IMR-90 (cell line): ENCODE measurements at regions not wholly inside any gene's neighbourhood (a gene's known extent, or its start where the extent isn't known, plus 50 kb on each side); places are given as distances from the start of the nearest gene placed in this dataset.

Experiments used
- ATAC-seq: fragments of 200-7000 bp; cut with Tn5 transposase; 2 replicates; pipeline ENCODE4 v1.9.1; 2020; ENCODE audit warnings: low read depth, mild to moderate bottlenecking, moderate library complexity
- BruUV-seq: library from RNA; stranded (reverse); fragments of 400-500 nt; replicated peaks from 2 replicates; lab custom pipeline; 2021; lab: Mats Ljungman, UMichigan
- CTCF ChIA-PET: fragments of 300-600 bp; formaldehyde crosslinking; extraction: SDS; loops from one replicate; lab custom pipeline; 2021; ENCODE audit warnings: antibody characterized with exemption; lab: Yijun Ruan, JAX
- POLR2A ChIA-PET: fragments of 300-600 bp; sonication (Branson Sonifier 250); formaldehyde crosslinking; loops from one replicate; lab custom pipeline; 2022; ENCODE audit warnings: antibody characterized with exemption; ENCODE audit not compliant: unreplicated experiment; lab: Charles Lee
- DNase-seq: peaks from one replicate; pipeline ENCODE4 v3.0.0; 2013
- H2AFZ ChIP-seq: replicated peaks from 2 replicates; pipeline ENCODE3; 2013; ENCODE audit warnings: low read length, mild to moderate bottlenecking; ENCODE audit not compliant: poor library complexity
- H2AK5ac ChIP-seq: 2 replicates; pipeline ENCODE4 v1.6.1; 2013; ENCODE audit warnings: low read depth, low read length, inconsistent platforms
- H2AK9ac ChIP-seq: replicated peaks from 2 replicates; pipeline ENCODE3; 2013; ENCODE audit warnings: mild to moderate bottlenecking, low read depth, low read length, moderate library complexity; ENCODE audit not compliant: poor library complexity
- H2BK120ac ChIP-seq: 2 replicates; pipeline ENCODE4 v1.6.1; 2013; ENCODE audit warnings: low read depth, low read length, inconsistent platforms
- H2BK15ac ChIP-seq: 3 replicates; pipeline ENCODE4 v1.6.1; 2013; ENCODE audit warnings: low read depth, low read length, inconsistent platforms
- H2BK20ac ChIP-seq: 2 replicates; pipeline ENCODE4 v1.6.1; 2013; ENCODE audit warnings: low read depth, mild to moderate bottlenecking, inconsistent platforms, low read length, moderate library complexity
- H2BK5ac ChIP-seq: 2 replicates; pipeline ENCODE4 v1.6.1; 2013; ENCODE audit warnings: mild to moderate bottlenecking, low read depth, low read length, inconsistent platforms; ENCODE audit not compliant: poor library complexity, severe bottlenecking
- H3K14ac ChIP-seq: replicated peaks from 2 replicates; pipeline ENCODE4 v1.6.1; 2013; ENCODE audit warnings: low read depth, low read length, inconsistent platforms
- H3K18ac ChIP-seq: 2 replicates; pipeline ENCODE4 v1.6.1; 2013; ENCODE audit warnings: low read depth, low read length, control low read depth
- H3K23ac ChIP-seq: 2 replicates; pipeline ENCODE4 v1.6.1; 2013; ENCODE audit warnings: low read depth, low read length, inconsistent platforms
- H3K27ac ChIP-seq: 2 replicates; pipeline ENCODE4 v1.5.1; 2013; ENCODE audit warnings: mild to moderate bottlenecking, control low read depth, low read length; ENCODE audit not compliant: insufficient read depth
- H3K27me3 ChIP-seq: 2 replicates; pipeline ENCODE4 v1.6.1; 2013; ENCODE audit warnings: low read length; ENCODE audit not compliant: control insufficient read depth, insufficient read depth
- H3K36me3 ChIP-seq: 2 replicates; pipeline ENCODE4 v1.6.1; 2013; ENCODE audit warnings: low read length, mixed read lengths; ENCODE audit not compliant: control insufficient read depth, insufficient read depth
- H3K4ac ChIP-seq: 2 replicates; pipeline ENCODE4 v1.6.1; 2013; ENCODE audit warnings: low read depth, low read length, inconsistent platforms
- H3K4me1 ChIP-seq: 2 replicates; pipeline ENCODE4 v1.6.1; 2013; ENCODE audit warnings: low read length, mixed read lengths; ENCODE audit not compliant: control insufficient read depth, insufficient read depth
- H3K4me2 ChIP-seq: 2 replicates; pipeline ENCODE4 v1.6.1; 2013; ENCODE audit warnings: low read depth, mild to moderate bottlenecking, control low read depth, low read length, moderate library complexity
- H3K4me3 ChIP-seq: 2 replicates; pipeline ENCODE4 v1.5.1; 2013; ENCODE audit warnings: low read depth, mild to moderate bottlenecking, control low read depth, low read length, moderate library complexity; ENCODE audit not compliant: insufficient read depth
- H3K56ac ChIP-seq: 2 replicates; pipeline ENCODE4 v1.6.1; 2013; ENCODE audit warnings: low read length, inconsistent platforms; ENCODE audit not compliant: insufficient read depth; ENCODE audit errors: extremely low read depth
- H3K79me1 ChIP-seq, 2 experiments: 2 replicates each; pipeline ENCODE4 v1.6.1; 2013; ENCODE audit warnings: low read length in 2 of 2, inconsistent platforms in 1 of 2, low read depth in 1 of 2
- H3K9ac ChIP-seq: 2 replicates; pipeline ENCODE4 v1.6.1; 2013; ENCODE audit warnings: low read depth, low read length, control low read depth
- H3K9me1 ChIP-seq: 2 replicates; pipeline ENCODE4 v1.6.1; 2013; ENCODE audit warnings: low read length, inconsistent platforms; ENCODE audit not compliant: insufficient read depth
- H3K9me3 ChIP-seq: 2 replicates; pipeline ENCODE4 v1.6.1; 2013; ENCODE audit warnings: low read length; ENCODE audit not compliant: control insufficient read depth, insufficient read depth
- H4K20me1 ChIP-seq: 2 replicates; pipeline ENCODE4 v1.6.1; 2013; ENCODE audit warnings: low read length, inconsistent platforms; ENCODE audit not compliant: insufficient read depth
- H4K5ac ChIP-seq: 2 replicates; pipeline ENCODE4 v1.6.1; 2013; ENCODE audit warnings: mild to moderate bottlenecking, low read depth, low read length, control low read depth
- H4K8ac ChIP-seq, 2 experiments: 2 replicates each; pipeline ENCODE4 v1.6.1; 2013; ENCODE audit warnings: low read depth in 2 of 2, low read length in 2 of 2, control low read depth in 1 of 2, inconsistent platforms in 1 of 2
- H4K91ac ChIP-seq: 2 replicates; pipeline ENCODE4 v1.6.1; 2013; ENCODE audit warnings: low read depth, low read length, inconsistent platforms; ENCODE audit not compliant: insufficient read depth
- BHLHE40 ChIP-seq: fragments of 150-350 bp; IDR thresholded peaks from 2 replicates; pipeline ENCODE4 v1.6.1; 2016; ENCODE audit warnings: mild to moderate bottlenecking, low read depth, low read length
- CTCF ChIP-seq: conservative IDR thresholded peaks from 2 replicates; pipeline ENCODE4 v1.5.1; 2012; ENCODE audit warnings: mild to moderate bottlenecking, low read depth, low read length, improper control_type of control experiment
- MAFK ChIP-seq: IDR thresholded peaks from 2 replicates; pipeline ENCODE4 v1.6.1; 2012; ENCODE audit warnings: low read depth, low read length, improper control_type of control experiment
- MAZ ChIP-seq: IDR thresholded peaks from 2 replicates; pipeline ENCODE4 v1.6.1; 2012; ENCODE audit warnings: low read depth, mild to moderate bottlenecking, low read length, improper control_type of control experiment, moderate library complexity, borderline replicate concordance
- MXI1 ChIP-seq: IDR thresholded peaks from 2 replicates; pipeline ENCODE4 v1.6.1; 2012; ENCODE audit warnings: low read depth, mild to moderate bottlenecking, low read length, moderate library complexity, borderline replicate concordance
- NFE2L2 ChIP-seq: fragments of 150-350 bp; IDR thresholded peaks from 2 replicates; pipeline ENCODE4 v1.6.1; 2016; ENCODE audit warnings: low read depth, mild to moderate bottlenecking, low read length
- RAD21 ChIP-seq: IDR thresholded peaks from 2 replicates; pipeline ENCODE4 v1.6.1; 2012; ENCODE audit warnings: low read length, improper control_type of control experiment
- SMC3 ChIP-seq: fragments of 150-350 bp; IDR thresholded peaks from 2 replicates; pipeline ENCODE4 v1.6.1; 2016; ENCODE audit warnings: low read depth, mild to moderate bottlenecking, antibody characterized with exemption, low read length, moderate library complexity
- WGBS, 2 experiments: methylation state at CpG; one replicate each; pipeline versions ENCODE4 v1.1.5 to v1.1.7; 2013; ENCODE audit warnings: missing lambda C conversion rate in 2 of 2; ENCODE audit not compliant: insufficient read length in 1 of 2; ENCODE audit errors: extremely low coverage in 2 of 2; 5-methylcytosine and 5-hydroxymethylcytosine counted together
- dilution Hi-C: fragments of 300-500 bp; cut with HindIII; formaldehyde crosslinking; loops from one replicate; pipeline ENCODE4 v1.14.3; 2018; ENCODE audit warnings: low sequenced_read_pairs; ENCODE audit not compliant: unreplicated experiment
- in situ Hi-C: fragments of 300-500 bp; cut with MboI; formaldehyde crosslinking; loops from 3 replicates; pipeline ENCODE4 v1.14.3; 2019; ENCODE audit warnings: low sequenced_read_pairs, inconsistent platforms, mixed read lengths
- intact Hi-C: fragments of 100-400 bp; cut with micrococcal nuclease; formaldehyde crosslinking; loops from 2 replicates; pipeline ENCODE4 v1.10.0; 2022

GRCh38 chr4:164438321-164438720, 315.6 kb upstream of the SMIM31 start:
- no peak overlapping the region for H3K4ac ChIP-seq
- CTCF ChIA-PET: interaction anchor here (0.6 kb wide), 1 partner anchor 1692 kb away, joined by 4 read pairs; no protein-coding TSS in a partner anchor
- H2AFZ ChIP-seq: no peak overlapping the region
- no peak overlapping the region for H3K4me3 ChIP-seq
- no peak overlapping the region for H2BK120ac ChIP-seq
- DNase-seq: peak; percentile 1
- H3K56ac ChIP-seq: no peak overlapping the region
- whole genome bisulfite sequencing, 2 experiments: no CpG with 5 or more reads among the region's 3 CpGs
- H3K14ac ChIP-seq: no peak overlapping the region
- H2AK5ac ChIP-seq: no peak overlapping the region
- dilution Hi-C loops (no loop called here), intact Hi-C loops (no loop called here), in situ Hi-C loops (no loop called here)
- H3K4me1 ChIP-seq: no peaks in the 10 kb centered on the region
- no peaks in the 10 kb centered on the region for H4K20me1 ChIP-seq
- POLR2A ChIA-PET: no interaction called here
- H3K27ac ChIP-seq: no peak overlapping the region
- no peak overlapping the region for H4K8ac ChIP-seq
- H3K23ac ChIP-seq: no peak overlapping the region
- no TSS peak for BruUV-seq
- ATAC-seq: no peak
- no peak for TF ChIP-seq NFE2L2
- no peak for TF ChIP-seq BHLHE40
- TF ChIP-seq MAFK: no peak
- TF ChIP-seq RAD21: no peak
- no peak for TF ChIP-seq SMC3
- TF ChIP-seq MAZ: no peak
- TF ChIP-seq MXI1: no peak
- TF ChIP-seq CTCF: no peak
- peaks cover 4% of the 10 kb centered on the region for H3K9me3 ChIP-seq
- H3K79me1 ChIP-seq: no peaks in the 10 kb centered on the region
- H3K27me3 ChIP-seq: no peaks in the 10 kb centered on the region
- no peak overlapping the region for H4K91ac ChIP-seq
- no peak overlapping the region for H2BK15ac ChIP-seq
- H3K4me2 ChIP-seq: no peak overlapping the region
- no peaks in the 10 kb centered on the region for H3K36me3 ChIP-seq
- H3K18ac ChIP-seq: no peak overlapping the region
- no peak overlapping the region for H2BK20ac ChIP-seq
- H2AK9ac ChIP-seq: no peak overlapping the region
- H3K9ac ChIP-seq: no peak overlapping the region
- no peak overlapping the region for H4K5ac ChIP-seq
- no peak overlapping the region for H2BK5ac ChIP-seq
- no peaks in the 10 kb centered on the region for H3K9me1 ChIP-seq
